NOMO-1 treated with dmso at 0.1 percent for 144 hours (cell line): ENCODE measurements at regions not wholly inside any gene's neighbourhood (a gene's known extent, or its start where the extent isn't known, plus 50 kb on each side); places are given as distances from the start of the nearest gene placed in this dataset.

ENCODE experiments used
- DNase-seq: peaks from one replicate; lab custom pipeline; 2025; ENCODE audit not compliant: unreplicated experiment; lab: John Stamatoyannopoulos, UW

GRCh38 chr10:94277450-94277849 is 85.3 kb downstream of the NOC3L start:
- no peak for DNase-seq

DNA sequence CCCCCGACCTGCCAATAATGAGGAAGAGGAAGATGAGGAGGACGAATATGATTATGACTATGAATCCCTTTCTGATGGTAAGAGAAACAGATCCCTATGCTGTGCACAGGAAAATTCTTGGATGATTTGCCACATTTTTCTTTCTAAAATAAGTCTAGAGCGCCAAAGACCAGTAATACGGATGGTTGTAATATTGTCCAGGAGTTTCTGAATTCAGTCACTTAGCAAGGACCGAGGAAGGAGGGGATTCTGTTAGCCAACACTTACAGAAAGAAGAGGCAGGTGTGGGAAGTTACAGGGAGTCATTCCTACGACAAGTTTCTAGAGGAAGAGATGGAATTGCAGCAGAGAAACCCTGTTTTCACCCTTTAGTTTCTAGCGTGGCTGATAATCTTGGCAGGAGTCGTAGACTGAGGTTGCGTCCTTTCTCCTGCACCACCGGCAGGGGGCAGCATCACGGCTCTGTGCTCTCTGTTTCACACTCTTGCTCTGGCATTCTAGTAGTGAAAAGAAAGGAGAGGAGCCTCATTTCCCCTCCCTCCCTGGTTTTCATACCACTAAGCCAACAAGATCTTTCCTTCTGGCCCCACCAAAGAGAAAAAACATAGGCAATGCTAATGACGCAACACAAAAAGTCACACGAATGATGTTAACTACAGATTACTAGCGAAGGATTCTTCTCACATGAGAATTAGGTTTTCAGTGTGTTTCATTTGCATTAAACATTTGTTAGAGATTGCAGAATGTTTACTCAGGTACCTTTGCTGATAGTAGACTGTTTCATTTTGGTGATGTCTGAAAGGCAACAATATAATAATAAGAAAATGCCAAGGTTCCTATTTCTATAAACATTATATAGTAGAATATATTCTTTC is 82.7 kb downstream of the NOC3L start:
- peak; percentile 65 for DNase-seq

GRCh38 chr10:94281654-94282053 is 81.1 kb downstream of the NOC3L start:
- DNase-seq: no peak

GRCh38 chr10:94282369-94282768 is 80.4 kb downstream of the NOC3L start:
- no peak for DNase-seq
